Left ventricle myocardium superior (tissue), 1 donor: ENCODE measurements at regions not wholly inside any gene's neighbourhood (a gene's known extent, or its start where the extent isn't known, plus 50 kb on each side); places are given as distances from the start of the nearest gene placed in this dataset.

Source experiments
- ATAC-seq: fragments of 200-7000 bp; cut with Tn5 transposase; one replicate; pipeline ENCODE4 v1.9.1; 2020; ENCODE audit warnings: mild to moderate bottlenecking, moderate library complexity
- DNase-seq: peaks from one replicate; pipeline ENCODE4 v3.0.0-alpha.2; 2020
- intact Hi-C: fragments of 100-400 bp; cut with micrococcal nuclease; formaldehyde crosslinking; loops from one replicate; pipeline ENCODE4 v1.11.0; 2022
- donor health status: DM: no; HTN: yes; CAD: no; lungs with severe emphysema.

DNA sequence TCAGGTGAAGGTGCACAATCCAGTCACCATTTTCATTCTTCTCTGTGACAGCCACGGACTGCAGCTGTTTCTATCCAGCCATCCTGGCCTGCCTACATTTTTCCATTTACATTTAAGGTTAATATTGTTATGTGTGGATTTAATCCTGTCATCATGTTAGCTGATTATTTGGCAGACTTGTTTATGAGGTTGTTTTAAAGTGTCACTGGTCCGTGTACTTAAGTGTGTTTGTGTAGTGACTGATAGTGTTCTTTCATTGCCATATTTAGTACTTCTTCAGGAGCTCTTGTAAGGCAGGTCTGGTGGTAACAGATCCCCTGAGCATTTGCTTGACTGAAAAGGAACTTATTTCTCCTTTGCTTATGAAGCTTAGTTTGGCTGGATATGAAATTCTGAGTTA lies 364.2 kb downstream of the JRKL start:
- DNase-seq (no peak), ATAC-seq (no peak)
- intact Hi-C loops, result no loop called here

DNA sequence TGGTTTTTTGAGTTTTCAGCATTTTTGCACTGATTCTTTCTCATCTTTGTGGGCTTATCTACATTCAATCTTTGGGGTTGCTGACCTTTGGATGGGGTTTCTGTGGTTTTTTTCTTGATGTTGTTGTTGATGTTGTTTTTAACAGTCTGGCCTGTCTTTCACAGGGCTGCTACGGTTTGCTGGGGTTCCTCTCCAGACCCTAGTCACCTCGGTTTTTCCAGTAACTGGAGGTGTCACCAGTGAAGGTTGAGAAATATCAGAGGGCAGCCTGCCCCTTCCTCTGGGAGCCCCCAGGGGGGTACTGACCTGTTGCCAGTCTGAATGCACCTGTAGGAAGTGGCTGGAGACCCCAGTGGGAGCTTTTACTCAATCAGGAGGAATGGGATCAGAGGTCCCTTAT lies 365.4 kb downstream of the JRKL start:
- ATAC-seq (no peak), DNase-seq (no peak)
- intact Hi-C loops, result no loop called here

DNA sequence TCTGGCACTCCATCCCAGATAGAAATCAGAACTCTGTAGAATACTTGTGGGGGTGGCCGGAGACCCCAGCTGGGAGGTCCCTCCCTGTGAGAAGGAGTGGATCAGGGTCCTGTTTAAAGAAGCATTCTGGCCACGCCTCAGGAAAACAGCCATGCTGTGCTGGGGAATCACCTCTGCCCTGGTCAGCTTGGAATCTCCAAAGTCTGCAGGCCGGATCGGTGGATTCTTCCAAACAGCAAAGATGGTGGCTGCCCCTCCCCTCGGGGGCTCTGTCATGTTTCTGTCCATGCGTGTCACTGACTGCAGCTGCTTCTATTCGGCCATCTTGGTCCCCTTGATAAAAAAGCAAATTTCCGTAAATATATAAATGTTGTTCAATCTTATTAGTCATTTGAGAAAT lies 365.9 kb downstream of the JRKL start:
- DNase-seq (no peak), ATAC-seq (no peak)
- intact Hi-C loops, result no loop called here

DNA sequence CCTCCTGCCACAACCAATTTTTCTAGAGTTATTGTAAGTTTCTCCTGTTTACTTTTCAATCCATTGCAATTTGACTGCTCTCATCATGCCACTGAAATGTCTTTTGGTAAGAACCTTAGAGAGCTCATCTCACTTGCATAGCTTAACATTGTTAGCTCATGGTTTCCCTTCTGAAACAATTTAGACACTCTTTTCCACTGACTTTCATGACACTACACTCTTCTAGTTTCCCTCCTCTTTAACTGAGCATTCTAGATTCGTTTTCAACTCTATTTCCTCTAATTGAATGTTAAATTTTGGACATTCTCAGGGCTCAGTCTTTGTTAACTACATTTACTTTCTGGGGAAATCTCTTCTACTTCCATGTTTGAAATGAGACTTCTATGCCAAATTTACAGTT lies 369.1 kb downstream of the JRKL start:
- ATAC-seq (no peak), DNase-seq (no peak)
- intact Hi-C loops, result no loop called here

- intact Hi-C loops, result no loop called here
- DNase-seq (no peak), ATAC-seq (no peak)
Measured at GRCh38 chr11:96760306-96760705, 370.5 kb downstream of the JRKL start.

DNA sequence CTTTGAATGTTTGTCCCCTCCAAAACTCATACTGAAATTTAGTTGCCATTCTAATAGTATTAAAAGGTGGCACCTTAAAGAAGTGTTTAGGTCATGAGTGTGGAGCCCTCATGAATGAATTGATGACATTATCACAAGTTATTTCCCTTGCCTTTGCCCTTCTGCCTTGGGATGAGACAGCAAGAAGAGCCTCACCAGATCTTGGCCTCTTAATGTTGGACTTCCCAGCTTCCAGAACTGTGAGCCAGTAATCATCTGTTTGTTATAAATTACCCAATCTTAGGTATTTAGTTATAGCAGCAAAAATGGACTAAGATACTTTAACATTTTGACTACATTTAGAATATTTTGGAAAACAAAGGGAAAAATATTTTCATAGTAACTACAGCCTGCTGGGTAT lies 371.0 kb downstream of the JRKL start:
- intact Hi-C loops, result no loop called here
- ATAC-seq, result no peak
- no peak for DNase-seq

DNA sequence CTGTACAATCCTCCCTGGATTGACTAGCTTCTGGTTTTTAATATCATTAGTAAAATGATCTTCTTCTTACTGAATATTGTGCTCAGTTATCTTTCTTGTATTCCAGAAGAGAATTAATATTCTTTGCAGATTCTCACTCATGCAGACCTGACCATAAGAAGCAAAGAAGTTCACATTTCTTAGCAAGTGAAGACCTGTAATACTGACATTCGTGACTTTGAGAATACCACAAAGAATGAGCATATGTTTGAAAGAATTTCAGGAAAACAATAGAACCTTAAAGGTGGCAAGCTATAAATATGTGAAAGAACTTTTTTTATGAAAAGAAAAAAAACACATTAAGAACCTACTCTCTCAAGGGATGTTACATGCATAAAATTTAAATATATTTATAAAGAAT lies 371.6 kb downstream of the JRKL start:
- ATAC-seq (no peak), DNase-seq (no peak)
- intact Hi-C loops, result no loop called here

DNA sequence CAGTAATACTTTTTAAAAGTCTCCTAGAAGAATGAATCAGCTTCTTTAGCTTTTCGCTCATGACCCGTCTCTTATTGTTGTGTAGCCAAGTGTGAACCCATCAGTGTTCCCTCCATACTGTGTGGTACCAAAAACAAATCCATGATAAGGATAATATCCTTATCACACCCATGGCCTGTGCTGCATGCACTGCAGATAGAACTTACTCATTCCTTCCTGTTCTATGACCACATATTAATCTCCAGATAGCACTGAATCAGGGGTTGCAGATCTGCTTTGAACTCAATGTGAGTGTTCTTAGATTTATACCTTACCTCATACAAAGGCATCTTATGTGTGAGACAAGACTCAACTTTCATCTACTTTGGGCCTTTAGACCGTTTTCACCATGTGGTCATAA lies 373.4 kb downstream of the JRKL start:
- no peak for DNase-seq
- intact Hi-C loops, result no loop called here
- no peak for ATAC-seq

DNA sequence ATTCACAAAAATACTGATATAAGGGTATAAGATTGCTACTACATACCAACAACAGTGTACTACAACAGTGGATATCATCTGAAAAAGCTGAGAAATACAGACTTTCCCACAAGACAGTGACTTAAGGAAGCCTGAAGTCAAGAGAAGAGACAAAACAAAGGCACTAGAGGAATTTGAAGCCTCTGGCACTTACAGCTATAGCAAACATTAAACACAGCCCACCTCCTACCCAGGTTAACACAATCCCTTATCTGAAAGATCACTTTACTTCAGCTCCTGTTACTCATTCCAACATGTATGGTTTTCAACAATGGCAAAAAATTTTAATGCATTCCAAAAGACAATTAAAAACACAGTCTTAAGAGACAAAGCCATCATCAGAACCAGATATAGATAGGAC lies 388.5 kb downstream of the JRKL start:
- intact Hi-C loops, result no loop called here
- ATAC-seq (no peak), DNase-seq (no peak)

GRCh38 chr11:96779030-96779429 lies 389.2 kb downstream of the JRKL start:
- ATAC-seq, result no peak
- intact Hi-C loops, result no loop called here

DNA sequence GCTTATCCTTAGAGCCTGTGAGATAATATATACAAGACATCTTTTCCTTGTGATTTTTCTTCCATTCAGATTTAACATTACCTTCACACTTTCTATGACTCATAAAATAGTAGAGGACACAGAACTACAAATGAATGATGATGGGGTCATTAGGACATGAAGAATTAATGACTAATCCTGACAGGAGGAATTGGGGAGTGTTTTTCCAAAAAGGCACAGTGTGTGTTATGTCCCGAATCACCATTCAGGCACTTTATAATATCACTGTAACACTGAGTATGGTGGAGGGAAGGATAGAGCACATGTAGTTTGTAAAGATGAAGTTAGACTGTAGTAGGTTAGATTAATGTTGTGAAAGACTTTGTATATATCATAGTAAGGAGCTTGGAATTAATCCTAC lies 391.3 kb downstream of the JRKL start:
- DNase-seq (no peak), ATAC-seq (no peak)
- intact Hi-C loops, result no loop called here

More at GRCh38 chr11:96779030-96779429, 389.2 kb downstream of the JRKL start:
- no peak for DNase-seq

- DNase-seq, result no peak
- ATAC-seq, result no peak
- intact Hi-C loops, result no loop called here
Measured at GRCh38 chr11:96782632-96783031, 392.8 kb downstream of the JRKL start.

DNA sequence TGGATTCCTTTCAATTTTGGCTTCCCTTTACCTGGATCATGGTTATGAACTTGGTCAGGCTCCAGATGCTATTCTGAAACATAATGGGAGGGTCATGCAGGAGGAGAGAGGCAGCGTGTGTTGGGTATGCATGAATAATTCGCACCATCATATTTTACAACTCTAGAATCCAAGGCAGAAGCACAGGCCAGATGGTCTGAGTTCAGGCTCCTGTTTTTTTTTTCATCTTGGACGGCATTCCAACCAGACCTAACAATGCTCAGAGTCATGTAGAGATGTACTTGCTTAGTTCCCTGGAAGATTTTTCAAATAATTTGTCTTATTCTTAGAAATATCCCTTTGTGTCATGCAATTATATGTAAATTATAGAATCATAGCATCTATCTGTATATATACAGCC lies 393.5 kb downstream of the JRKL start:
- ATAC-seq, result no peak

GRCh38 chr11:96785073-96785472 lies 395.3 kb downstream of the JRKL start:
- ATAC-seq, result no peak
- intact Hi-C loops, result no loop called here

More for the DNA sequence above, 393.5 kb downstream of the JRKL start:
- no peak for DNase-seq
- intact Hi-C loops, result no loop called here

GRCh38 chr11:96794152-96794551 lies 404.3 kb downstream of the JRKL start:
- no peak for DNase-seq
- no peak for ATAC-seq
- intact Hi-C loops, result no loop called here

More at GRCh38 chr11:96785073-96785472, 395.3 kb downstream of the JRKL start:
- DNase-seq, result no peak

- intact Hi-C loops, result no loop called here
- DNase-seq, result no peak
- peak; percentile 98 for ATAC-seq
Measured at GRCh38 chr11:96798445-96798844, 408.6 kb downstream of the JRKL start.

DNA sequence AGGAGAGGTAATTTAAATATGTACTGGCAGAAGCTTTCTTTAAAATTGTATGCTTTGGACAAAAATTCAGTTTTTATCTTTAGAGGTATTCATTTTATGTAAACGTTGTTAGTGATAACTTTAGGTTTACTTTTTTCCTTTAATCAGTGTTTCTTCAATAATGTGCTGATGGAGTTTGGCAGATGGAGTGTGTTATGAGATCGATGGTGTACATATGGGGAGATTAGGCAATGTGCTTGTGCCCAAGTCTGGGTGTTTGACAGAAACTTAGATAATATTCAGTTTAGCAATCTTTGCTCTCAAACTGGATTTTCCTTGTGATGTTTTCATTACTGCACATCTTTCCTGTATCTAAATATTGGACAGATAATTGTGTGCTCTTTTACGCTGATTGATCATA lies 425.4 kb downstream of the JRKL start:
- no peak for DNase-seq
- intact Hi-C loops, result no loop called here
- ATAC-seq, result no peak

GRCh38 chr11:96817482-96818399 lies 427.9 kb downstream of the JRKL start:
- ATAC-seq, result no peak

GRCh38 chr11:96827164-96827563 lies 437.4 kb downstream of the JRKL start:
- peak; percentile 71 for ATAC-seq
- intact Hi-C loops, result no loop called here
- no peak for DNase-seq

More at GRCh38 chr11:96817482-96818399, 427.9 kb downstream of the JRKL start:
- DNase-seq, result no peak
- intact Hi-C loops, result no loop called here

GRCh38 chr11:96841792-96842191 lies 452.0 kb downstream of the JRKL start:
- intact Hi-C loops, result no loop called here
- ATAC-seq (no peak), DNase-seq (no peak)

GRCh38 chr11:96842731-96843130 lies 452.9 kb downstream of the JRKL start:
- no peak for ATAC-seq
- intact Hi-C loops, result no loop called here

More at GRCh38 chr11:96842731-96843130, 452.9 kb downstream of the JRKL start:
- no peak for DNase-seq
